Nephron progenitor cell (in vitro differentiated cells): ENCODE measurements at regions not wholly inside any gene's neighbourhood (a gene's known extent, or its start where the extent isn't known, plus 50 kb on each side); places are given as distances from the start of the nearest gene placed in this dataset.

Source experiments
- DNase-seq: peaks from one replicate; pipeline ENCODE4 v3.0.0; 2021
- H3K27ac Mint-ChIP-seq: 2 replicates; pipeline ENCODE4 v1.8.0; 2021; ENCODE audit warnings: mild to moderate bottlenecking, moderate library complexity, mixed read lengths
- H3K27me3 Mint-ChIP-seq: 2 replicates; pipeline ENCODE4 v1.8.0; 2021; ENCODE audit warnings: mild to moderate bottlenecking, low read depth, mixed read lengths; ENCODE audit not compliant: poor library complexity
- H3K36me3 Mint-ChIP-seq: 2 replicates; pipeline ENCODE4 v1.8.0; 2021; ENCODE audit warnings: low read depth, mixed read lengths
- H3K4me1 Mint-ChIP-seq: 2 replicates; pipeline ENCODE4 v1.8.0; 2021; ENCODE audit warnings: mixed read lengths
- H3K4me3 Mint-ChIP-seq: 2 replicates; pipeline ENCODE4 v1.8.0; 2021; ENCODE audit warnings: mild to moderate bottlenecking, moderate library complexity, mixed read lengths
- H3K9me3 Mint-ChIP-seq: 2 replicates; pipeline ENCODE4 v1.8.0; 2021; ENCODE audit warnings: mild to moderate bottlenecking, moderate library complexity, mixed read lengths
- CTCF ChIP-seq: fragments of 200-600 bp; sonication (generic); IDR thresholded peaks from 2 replicates; pipeline ENCODE4 v1.5.0; 2021; ENCODE audit warnings: antibody characterized with exemption

GRCh38 chr5:5026409-5026785, 113.7 kb upstream of the ADAMTS16 start:
- Mint-ChIP-seq H3K9me3 (peaks cover 11% of the 10 kb centered on the region), H3K27me3 (peaks cover 10% of the 10 kb centered on the region), H3K4me1 (no peaks in the 10 kb centered on the region), H3K36me3 (no peaks in the 10 kb centered on the region), H3K4me3 (no peak overlapping the region), H3K27ac (no peak overlapping the region)
- DNase-seq: no peak
- no peak for TF ChIP-seq CTCF

GRCh38 chr5:5031665-5032064, 108.5 kb upstream of the ADAMTS16 start:
- no peak overlapping the region for H3K4me3 Mint-ChIP-seq
- peaks cover 16% of the 10 kb centered on the region for H3K9me3 Mint-ChIP-seq
- DNase-seq: no peak
- H3K27ac Mint-ChIP-seq: no peak overlapping the region
- peaks cover 10% of the 10 kb centered on the region for H3K27me3 Mint-ChIP-seq
- no peaks in the 10 kb centered on the region for H3K4me1 Mint-ChIP-seq
- H3K36me3 Mint-ChIP-seq: no peaks in the 10 kb centered on the region
- TF ChIP-seq CTCF: no peak

- Mint-ChIP-seq H3K36me3 (no peaks in the 10 kb centered on the region), H3K4me3 (no peak overlapping the region)
Measured at GRCh38 chr5:5037674-5038073, 102.5 kb upstream of the ADAMTS16 start.

GRCh38 chr5:5039918-5040317, 100.2 kb upstream of the ADAMTS16 start:
- DNase-seq: no peak
- H3K4me3 Mint-ChIP-seq: no peak overlapping the region
- H3K9me3 Mint-ChIP-seq: no peaks in the 10 kb centered on the region
- H3K27me3 Mint-ChIP-seq: peaks cover 14% of the 10 kb centered on the region
- no peaks in the 10 kb centered on the region for H3K36me3 Mint-ChIP-seq
- H3K27ac Mint-ChIP-seq: no peak overlapping the region
- TF ChIP-seq CTCF: no peak
- no peaks in the 10 kb centered on the region for H3K4me1 Mint-ChIP-seq

More at GRCh38 chr5:5037674-5038073, 102.5 kb upstream of the ADAMTS16 start:
- no peaks in the 10 kb centered on the region for H3K9me3 Mint-ChIP-seq
- H3K27me3 Mint-ChIP-seq: peaks cover 10% of the 10 kb centered on the region
- no peak overlapping the region for H3K27ac Mint-ChIP-seq
- DNase-seq: no peak
- no peak for TF ChIP-seq CTCF
- no peaks in the 10 kb centered on the region for H3K4me1 Mint-ChIP-seq

- H3K4me1 Mint-ChIP-seq: no peaks in the 10 kb centered on the region
- H3K4me3 Mint-ChIP-seq: no peak overlapping the region
- no peaks in the 10 kb centered on the region for H3K9me3 Mint-ChIP-seq
- H3K27me3 Mint-ChIP-seq: peaks cover 20% of the 10 kb centered on the region
- no peak overlapping the region for H3K27ac Mint-ChIP-seq
- DNase-seq: no peak
- H3K36me3 Mint-ChIP-seq: no peaks in the 10 kb centered on the region
- TF ChIP-seq CTCF: no peak
Measured at GRCh38 chr5:5040712-5041111, 99.4 kb upstream of the ADAMTS16 start.

GRCh38 chr5:5042806-5043205, 97.3 kb upstream of the ADAMTS16 start:
- no peaks in the 10 kb centered on the region for H3K36me3 Mint-ChIP-seq
- no peak for TF ChIP-seq CTCF
- no peaks in the 10 kb centered on the region for H3K9me3 Mint-ChIP-seq
- H3K4me1 Mint-ChIP-seq: no peaks in the 10 kb centered on the region
- no peak overlapping the region for H3K27ac Mint-ChIP-seq
- H3K4me3 Mint-ChIP-seq: no peak overlapping the region
- peaks cover 25% of the 10 kb centered on the region for H3K27me3 Mint-ChIP-seq
- DNase-seq: no peak
